AG04450 (cell line): ENCODE measurements at regions not wholly inside any gene's neighbourhood (a gene's known extent, or its start where the extent isn't known, plus 50 kb on each side); places are given as distances from the start of the nearest gene placed in this dataset.

Experiments used
- CTCF ChIA-PET: fragments of 300-600, 350-600 bp; formaldehyde crosslinking; extraction: SDS; loops from one replicate; lab custom pipeline; 2022; ENCODE audit warnings: antibody characterized with exemption, inconsistent platforms; lab: Charles Lee
- POLR2A ChIA-PET: fragments of 350-600 bp; formaldehyde crosslinking; extraction: SDS; loops from one replicate; lab custom pipeline; 2021; ENCODE audit warnings: antibody characterized with exemption, inconsistent platforms; lab: Yijun Ruan, JAX
- DNase-seq: peaks from one replicate; pipeline ENCODE4 v3.0.0-alpha.2; 2011; ENCODE audit warnings: low read depth, low spot score
- H3K27ac ChIP-seq: one replicate; pipeline ENCODE4 v1.5.1; 2012; ENCODE audit warnings: low read depth, low read length, control low read depth
- H3K27me3 ChIP-seq: one replicate; pipeline ENCODE4 v1.6.0; 2012; ENCODE audit warnings: low read length; ENCODE audit not compliant: control insufficient read depth, insufficient read depth
- H3K4me3 ChIP-seq: 2 replicates; pipeline ENCODE4 v1.5.1; 2011; ENCODE audit warnings: mild to moderate bottlenecking, low read depth, low read length, control low read depth
- H3K9me3 ChIP-seq: 2 replicates; pipeline ENCODE4 v1.5.1; 2012; ENCODE audit warnings: low read length; ENCODE audit not compliant: control insufficient read depth, insufficient read depth
- CTCF ChIP-seq: IDR thresholded peaks from 2 replicates; pipeline ENCODE4 v1.5.1; 2011; ENCODE audit warnings: low read depth, low read length, control low read depth, inconsistent platforms

GRCh38 chr6:23655525-23655924 lies 470.5 kb upstream of the NRSN1 start:
- Histone ChIP-seq H3K4me3 (no peak overlapping the region), H3K27ac (no peak overlapping the region), H3K27me3 (no peaks in the 10 kb centered on the region), H3K9me3 (no peaks in the 10 kb centered on the region)
- TF ChIP-seq CTCF = no peak
- DNase-seq = no peak
- CTCF ChIA-PET = no interaction called here
- POLR2A ChIA-PET = no interaction called here

- no peak for TF ChIP-seq CTCF
- ChIA-PET POLR2A (no interaction called here), CTCF (no interaction called here)
- Histone ChIP-seq H3K9me3 (no peaks in the 10 kb centered on the region), H3K27me3 (no peaks in the 10 kb centered on the region), H3K4me3 (no peak overlapping the region), H3K27ac (no peak overlapping the region)
- DNase-seq = no peak
Measured at GRCh38 chr6:23656255-23657194, 469.5 kb upstream of the NRSN1 start.

GRCh38 chr6:23659125-23659524 lies 466.9 kb upstream of the NRSN1 start:
- Histone ChIP-seq H3K27ac (no peak overlapping the region), H3K9me3 (no peaks in the 10 kb centered on the region), H3K4me3 (no peak overlapping the region), H3K27me3 (no peaks in the 10 kb centered on the region)
- TF ChIP-seq CTCF = peak; percentile 36; the same call in 1 of the 2 replicates
- CTCF ChIA-PET = no interaction called here
- DNase-seq = no peak
- POLR2A ChIA-PET = no interaction called here

GRCh38 chr6:23661549-23661948 lies 464.5 kb upstream of the NRSN1 start:
- TF ChIP-seq CTCF = no peak
- no peaks in the 10 kb centered on the region for H3K9me3 ChIP-seq
- CTCF ChIA-PET = no interaction called here
- no peaks in the 10 kb centered on the region for H3K27me3 ChIP-seq
- no peak overlapping the region for H3K27ac ChIP-seq
- H3K4me3 ChIP-seq = no peak overlapping the region
- no peak for DNase-seq
- POLR2A ChIA-PET = no interaction called here

- DNase-seq = no peak
- Histone ChIP-seq H3K27me3 (no peaks in the 10 kb centered on the region), H3K4me3 (no peak overlapping the region), H3K9me3 (no peaks in the 10 kb centered on the region), H3K27ac (no peak overlapping the region)
- POLR2A ChIA-PET = no interaction called here
- no peak for TF ChIP-seq CTCF
- CTCF ChIA-PET = no interaction called here
Measured at GRCh38 chr6:23663096-23663495, 462.9 kb upstream of the NRSN1 start.
